Endothelial cell of umbilical vein (primary cell): ENCODE measurements at regions not wholly inside any gene's neighbourhood (a gene's known extent, or its start where the extent isn't known, plus 50 kb on each side); places are given as distances from the start of the nearest gene placed in this dataset.

Experiments
- BruUV-seq: library from RNA; stranded (reverse); fragments of 400-500 nt; replicated peaks from 2 replicates; lab custom pipeline; 2021; lab: Mats Ljungman, UMichigan
- CTCF ChIA-PET: fragments of 300-600, 350-600 bp; sonication (Branson Sonifier 250); formaldehyde crosslinking; loops from one replicate; lab custom pipeline; 2021; ENCODE audit warnings: antibody characterized with exemption, inconsistent platforms; lab: Charles Lee
- POLR2A ChIA-PET: fragments of 300-600, 350-600 bp; sonication (Branson Sonifier 250); formaldehyde crosslinking; loops from one replicate; lab custom pipeline; 2021; ENCODE audit warnings: antibody characterized with exemption, inconsistent platforms; lab: Charles Lee
- DNase-seq: peaks from one replicate; pipeline ENCODE4 v3.0.0-alpha.2; 2011; ENCODE audit warnings: low read depth, low spot score
- FAIRE-seq: peaks from 2 replicates; lab custom pipeline; 2011; peaks lifted over from hg19 to GRCh38; lab: Jason Lieb, UNC
- H2AFZ ChIP-seq: 2 replicates; pipeline ENCODE4 v1.6.0; 2012; ENCODE audit warnings: low read depth, low read length, control low read depth, inconsistent platforms
- H3K27ac ChIP-seq: 2 replicates; pipeline ENCODE4 v1.5.1; 2011; ENCODE audit warnings: low read depth, mild to moderate bottlenecking, control low read depth, low read length, moderate library complexity; ENCODE audit not compliant: insufficient read depth
- H3K27me3 ChIP-seq, 2 experiments: 2 replicates each; pipeline versions ENCODE4 v1.6.0 to v1.6.1; 2011; ENCODE audit warnings: low read length in 2 of 2, mixed read lengths in 1 of 2; ENCODE audit not compliant: control insufficient read depth in 2 of 2, insufficient read depth in 2 of 2
- H3K36me3 ChIP-seq, 2 experiments: 2 replicates in 1 of 2; 3 replicates in 1 of 2; pipeline ENCODE4 v1.5.1; 2011; ENCODE audit warnings: low read length in 2 of 2, mild to moderate bottlenecking in 1 of 2, moderate library complexity in 1 of 2; ENCODE audit not compliant: control insufficient read depth in 2 of 2, insufficient read depth in 2 of 2; ENCODE audit errors: extremely low read depth in 1 of 2
- H3K4me1 ChIP-seq: 3 replicates; pipeline ENCODE4 v1.5.1; 2011; ENCODE audit warnings: mild to moderate bottlenecking, low read length; ENCODE audit not compliant: control insufficient read depth, insufficient read depth; ENCODE audit errors: extremely low read depth
- H3K4me2 ChIP-seq: 2 replicates; pipeline ENCODE4 v1.6.1; 2011; ENCODE audit warnings: low read length, control low read depth, mixed read lengths; ENCODE audit not compliant: insufficient read depth
- H3K4me3 ChIP-seq, 3 experiments: fragments of 200-600 bp in 1 of 3; sonication (generic), shearing (Covaris generic) in 1 of 3; replicated peaks in 1 of 3; 2 replicates each; pipeline ENCODE4 v1.5.1; 2011 to 2016; ENCODE audit warnings: control low read depth in 3 of 3, low read length in 3 of 3, mild to moderate bottlenecking in 2 of 3, inconsistent platforms in 1 of 3, low read depth in 1 of 3, moderate library complexity in 1 of 3; ENCODE audit not compliant: insufficient read depth in 1 of 3
- H3K79me2 ChIP-seq: 2 replicates; pipeline ENCODE4 v1.6.0; 2012; ENCODE audit warnings: low read length, inconsistent platforms; ENCODE audit not compliant: control insufficient read depth, insufficient read depth
- H3K9ac ChIP-seq: replicated peaks from 2 replicates; pipeline ENCODE3; 2011; ENCODE audit warnings: low read length, control low read depth; ENCODE audit not compliant: insufficient read depth; ENCODE audit errors: extremely low read depth
- H3K9me1 ChIP-seq: replicated peaks from 3 replicates; pipeline ENCODE4 v1.6.0; 2011; ENCODE audit warnings: mild to moderate bottlenecking, low read length; ENCODE audit not compliant: control insufficient read depth, insufficient read depth; ENCODE audit errors: extremely low read depth
- H3K9me3 ChIP-seq: replicated peaks from 2 replicates; pipeline ENCODE4 v1.5.1; 2012; ENCODE audit warnings: low read length, inconsistent platforms; ENCODE audit not compliant: control insufficient read depth, insufficient read depth
- H4K20me1 ChIP-seq: replicated peaks from 2 replicates; pipeline ENCODE3; 2011; ENCODE audit warnings: mild to moderate bottlenecking, low read length; ENCODE audit not compliant: control insufficient read depth, insufficient read depth; ENCODE audit errors: extremely low read depth
- EZH2 ChIP-seq: IDR thresholded peaks from 2 replicates; pipeline ENCODE4 v1.6.1; 2012; ENCODE audit warnings: borderline replicate concordance, low read depth, mild to moderate bottlenecking, moderate library complexity, low read length, inconsistent platforms; ENCODE audit not compliant: severe bottlenecking
- FOS ChIP-seq: IDR thresholded peaks from 2 replicates; pipeline ENCODE4 v1.6.1; 2011; ENCODE audit warnings: mild to moderate bottlenecking, low read length, moderate library complexity, borderline replicate concordance; ENCODE audit not compliant: insufficient read depth
- GATA2 ChIP-seq: IDR thresholded peaks from 2 replicates; pipeline ENCODE4 v1.7.0; 2011; ENCODE audit warnings: low read depth, mild to moderate bottlenecking, moderate library complexity, mixed read lengths, low read length; ENCODE audit not compliant: insufficient read length, insufficient read depth
- JUN ChIP-seq: IDR thresholded peaks from 2 replicates; pipeline ENCODE4 v1.6.1; 2011; ENCODE audit warnings: borderline replicate concordance, low read depth; ENCODE audit not compliant: insufficient read length, insufficient read depth
- MYC ChIP-seq: IDR thresholded peaks from one replicate; pipeline ENCODE4 v1.6.1; 2011; ENCODE audit warnings: mild to moderate bottlenecking, low read depth, low read length
- POLR2A ChIP-seq: IDR thresholded peaks from 2 replicates; pipeline ENCODE4 v1.6.1; 2012; ENCODE audit warnings: low read depth, mild to moderate bottlenecking, control low read depth, low read length
- POLR2AphosphoS5 ChIP-seq: IDR thresholded peaks from 2 replicates; pipeline ENCODE4 v1.6.1; 2012; ENCODE audit warnings: low read depth, mild to moderate bottlenecking, control low read depth, low read length, moderate library complexity; ENCODE audit not compliant: insufficient read depth
- dilution Hi-C: fragments of 300-500 bp; cut with MboI; formaldehyde crosslinking; loops from one replicate; pipeline ENCODE4 v1.15.0; 2019; ENCODE audit warnings: low sequenced_read_pairs; ENCODE audit not compliant: extremely low pct_ligation_motif_present
- intact Hi-C: fragments of 100-400 bp; cut with micrococcal nuclease; formaldehyde crosslinking; loops from one replicate; pipeline ENCODE4 v1.10.0; 2022
- TF ChIP-seq, protein P1 (sequence below), 2 donors: IDR thresholded peaks; 1 replicate in 1 of 2; 2 replicates in 1 of 2; pipeline ENCODE4 v1.5.1; 2011; ENCODE audit warnings: low read length in 2 of 2, mild to moderate bottlenecking in 2 of 2, moderate library complexity in 2 of 2, control low read depth in 1 of 2, inconsistent platforms in 1 of 2, low read depth in 1 of 2; ENCODE audit not compliant: insufficient read depth in 1 of 2; ENCODE audit errors: extremely low read depth in 1 of 2
- TF ChIP-seq, protein P2 (sequence below): IDR thresholded peaks from 2 replicates; pipeline ENCODE4 v1.6.1; 2011; ENCODE audit not compliant: insufficient read depth, insufficient read length

GRCh38 chr1:239443361-239443760, 57.0 kb downstream of the CHRM3 start:
- BruUV-seq = no TSS peak
- Histone ChIP-seq H3K9me1 (no peaks in the 10 kb centered on the region), H3K9me3 (peaks cover 6% of the 10 kb centered on the region), H3K27ac (no peak overlapping the region), H3K36me3 (no peaks in the 10 kb centered on the region), H3K4me1 (no peaks in the 10 kb centered on the region), H3K27me3 (no peaks in the 10 kb centered on the region), H3K9ac (no peak overlapping the region), H3K4me2 (no peak overlapping the region), H4K20me1 (no peaks in the 10 kb centered on the region), H3K4me3 (no peak overlapping the region), H2AFZ (no peak overlapping the region), H3K79me2 (no peaks in the 10 kb centered on the region)
- dilution Hi-C loops (no loop called here), intact Hi-C loops (no loop called here)
- DNase-seq = no peak
- ChIA-PET POLR2A (no interaction called here), CTCF (no interaction called here)
- TF ChIP-seq EZH2 (no peak), GATA2 (no peak), POLR2AphosphoS5 (no peak), POLR2A (no peak), MYC (no peak), FOS (no peak), JUN (no peak)
- TF ChIP-seq, protein P1, sequence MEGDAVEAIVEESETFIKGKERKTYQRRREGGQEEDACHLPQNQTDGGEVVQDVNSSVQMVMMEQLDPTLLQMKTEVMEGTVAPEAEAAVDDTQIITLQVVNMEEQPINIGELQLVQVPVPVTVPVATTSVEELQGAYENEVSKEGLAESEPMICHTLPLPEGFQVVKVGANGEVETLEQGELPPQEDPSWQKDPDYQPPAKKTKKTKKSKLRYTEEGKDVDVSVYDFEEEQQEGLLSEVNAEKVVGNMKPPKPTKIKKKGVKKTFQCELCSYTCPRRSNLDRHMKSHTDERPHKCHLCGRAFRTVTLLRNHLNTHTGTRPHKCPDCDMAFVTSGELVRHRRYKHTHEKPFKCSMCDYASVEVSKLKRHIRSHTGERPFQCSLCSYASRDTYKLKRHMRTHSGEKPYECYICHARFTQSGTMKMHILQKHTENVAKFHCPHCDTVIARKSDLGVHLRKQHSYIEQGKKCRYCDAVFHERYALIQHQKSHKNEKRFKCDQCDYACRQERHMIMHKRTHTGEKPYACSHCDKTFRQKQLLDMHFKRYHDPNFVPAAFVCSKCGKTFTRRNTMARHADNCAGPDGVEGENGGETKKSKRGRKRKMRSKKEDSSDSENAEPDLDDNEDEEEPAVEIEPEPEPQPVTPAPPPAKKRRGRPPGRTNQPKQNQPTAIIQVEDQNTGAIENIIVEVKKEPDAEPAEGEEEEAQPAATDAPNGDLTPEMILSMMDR (IDR thresholded peaks at IDR 0.05; ENCODE audit: extremely low read depth in 1 of 2, insufficient read depth in 1 of 2, low read depth in 1 of 2, low read length in 2 of 2) = no peak
- TF ChIP-seq, protein P2, sequence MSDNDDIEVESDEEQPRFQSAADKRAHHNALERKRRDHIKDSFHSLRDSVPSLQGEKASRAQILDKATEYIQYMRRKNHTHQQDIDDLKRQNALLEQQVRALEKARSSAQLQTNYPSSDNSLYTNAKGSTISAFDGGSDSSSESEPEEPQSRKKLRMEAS = no peak
- FAIRE-seq = no peak
